GM12892 (cell line): ENCODE measurements at regions not wholly inside any gene's neighbourhood (a gene's known extent, or its start where the extent isn't known, plus 50 kb on each side); places are given as distances from the start of the nearest gene placed in this dataset.

ENCODE experiments used
- POLR2A ChIP-seq: IDR thresholded peaks from 2 replicates; pipeline ENCODE4 v1.6.1; 2011; ENCODE audit warnings: low read depth, low read length, control low read depth
- POLR2AphosphoS5 ChIP-seq: IDR thresholded peaks from 2 replicates; pipeline ENCODE4 v1.6.1; 2011; ENCODE audit warnings: low read depth, low read length, control low read depth
- TAF1 ChIP-seq: IDR thresholded peaks from 2 replicates; pipeline ENCODE4 v1.6.1; 2011; ENCODE audit warnings: low read depth, mild to moderate bottlenecking, control low read depth, low read length, borderline replicate concordance

DNA sequence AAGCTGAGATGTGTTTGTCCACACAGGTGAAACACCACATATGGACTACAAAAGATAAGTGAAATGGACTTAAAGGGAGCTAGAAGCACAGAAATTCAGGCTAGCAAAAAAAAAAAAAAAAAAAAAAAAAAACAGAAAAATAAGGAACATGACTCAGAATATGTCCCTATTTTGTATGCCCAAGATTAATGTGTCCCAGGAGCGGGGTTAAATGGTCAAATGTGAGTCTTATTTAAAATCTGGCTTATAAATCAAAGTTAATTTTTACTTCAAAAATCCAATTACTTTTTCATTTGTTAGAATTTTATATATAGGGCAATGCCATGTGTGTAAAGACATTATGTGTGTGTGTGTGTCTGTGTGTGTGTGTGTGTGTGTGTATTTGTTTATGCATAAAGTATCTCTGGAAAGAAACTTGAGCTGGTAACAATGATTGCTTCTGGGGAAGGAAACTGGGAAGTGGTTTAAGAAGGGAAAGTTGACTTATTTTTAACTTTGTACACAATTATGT is 986.5 kb downstream of the ROBO2 start:
- TF ChIP-seq POLR2AphosphoS5 = no peak
- no peak for TF ChIP-seq POLR2A
- TF ChIP-seq TAF1 = no peak
